ENCODE measurements at regions not wholly inside any gene's neighbourhood (a gene's known extent, or its start where the extent isn't known, plus 50 kb on each side); places are given as distances from the start of the nearest gene placed in this dataset.

DNA sequence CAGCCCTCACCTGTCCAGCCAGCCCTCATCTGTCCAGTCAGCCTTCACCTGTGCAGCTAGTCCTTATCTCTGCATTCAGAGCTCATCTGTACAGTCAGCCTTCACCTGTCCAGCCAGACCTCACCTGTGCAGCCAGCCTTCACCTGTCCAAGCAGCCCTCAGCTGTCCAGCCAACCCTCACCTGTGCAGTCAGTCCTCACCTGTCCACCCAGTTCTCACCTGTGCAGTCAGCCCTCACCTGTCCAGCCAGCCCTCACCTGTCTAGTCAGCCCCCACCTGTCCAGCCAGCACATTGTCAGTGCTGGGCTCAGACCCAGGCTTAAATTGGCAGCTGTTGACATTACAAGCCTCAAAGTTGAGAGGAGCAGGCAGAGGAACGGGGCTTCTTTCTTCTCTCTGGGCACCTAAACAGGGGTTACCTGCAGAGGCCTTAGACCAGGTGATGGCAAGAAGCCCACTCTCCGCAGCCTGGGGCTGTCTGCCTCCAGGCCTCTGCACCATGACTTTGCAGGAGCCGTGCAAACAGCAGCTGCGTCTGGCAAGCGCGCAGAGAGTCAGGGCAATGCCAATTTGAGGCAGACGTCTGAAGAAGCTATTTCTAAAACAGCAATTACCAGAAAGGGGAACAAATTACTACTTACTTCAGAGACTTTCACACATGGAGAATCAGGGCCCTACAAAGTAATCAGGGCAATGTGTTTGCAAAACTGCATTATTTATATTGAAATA is 506.1 kb downstream of the NPHP4 start:
- no peak overlapping the region for H3K27ac ChIP-seq
- H3K9me3 ChIP-seq (ENCODE audit: control insufficient read depth, low read length): no peaks in the 10 kb centered on the region
- no peak overlapping the region for H3K4me2 ChIP-seq (ENCODE audit: low read length)
- H3K9ac ChIP-seq: no peak overlapping the region
- H3K79me2 ChIP-seq: no peaks in the 10 kb centered on the region
- H3K27me3 ChIP-seq (ENCODE audit: control insufficient read depth, insufficient read depth, low read length): peaks cover 2% of the 10 kb centered on the region
- TF ChIP-seq, protein P1, sequence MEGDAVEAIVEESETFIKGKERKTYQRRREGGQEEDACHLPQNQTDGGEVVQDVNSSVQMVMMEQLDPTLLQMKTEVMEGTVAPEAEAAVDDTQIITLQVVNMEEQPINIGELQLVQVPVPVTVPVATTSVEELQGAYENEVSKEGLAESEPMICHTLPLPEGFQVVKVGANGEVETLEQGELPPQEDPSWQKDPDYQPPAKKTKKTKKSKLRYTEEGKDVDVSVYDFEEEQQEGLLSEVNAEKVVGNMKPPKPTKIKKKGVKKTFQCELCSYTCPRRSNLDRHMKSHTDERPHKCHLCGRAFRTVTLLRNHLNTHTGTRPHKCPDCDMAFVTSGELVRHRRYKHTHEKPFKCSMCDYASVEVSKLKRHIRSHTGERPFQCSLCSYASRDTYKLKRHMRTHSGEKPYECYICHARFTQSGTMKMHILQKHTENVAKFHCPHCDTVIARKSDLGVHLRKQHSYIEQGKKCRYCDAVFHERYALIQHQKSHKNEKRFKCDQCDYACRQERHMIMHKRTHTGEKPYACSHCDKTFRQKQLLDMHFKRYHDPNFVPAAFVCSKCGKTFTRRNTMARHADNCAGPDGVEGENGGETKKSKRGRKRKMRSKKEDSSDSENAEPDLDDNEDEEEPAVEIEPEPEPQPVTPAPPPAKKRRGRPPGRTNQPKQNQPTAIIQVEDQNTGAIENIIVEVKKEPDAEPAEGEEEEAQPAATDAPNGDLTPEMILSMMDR (IDR thresholded peaks at IDR 0.05): no peak
- H3K4me1 ChIP-seq: no peaks in the 10 kb centered on the region
- H3K36me3 ChIP-seq (ENCODE audit: control insufficient read depth, insufficient read depth, low read length): no peaks in the 10 kb centered on the region
- no peak overlapping the region for H3K4me3 ChIP-seq (ENCODE audit: low read depth, low read length)
- H2AFZ ChIP-seq: no peak overlapping the region

DNA sequence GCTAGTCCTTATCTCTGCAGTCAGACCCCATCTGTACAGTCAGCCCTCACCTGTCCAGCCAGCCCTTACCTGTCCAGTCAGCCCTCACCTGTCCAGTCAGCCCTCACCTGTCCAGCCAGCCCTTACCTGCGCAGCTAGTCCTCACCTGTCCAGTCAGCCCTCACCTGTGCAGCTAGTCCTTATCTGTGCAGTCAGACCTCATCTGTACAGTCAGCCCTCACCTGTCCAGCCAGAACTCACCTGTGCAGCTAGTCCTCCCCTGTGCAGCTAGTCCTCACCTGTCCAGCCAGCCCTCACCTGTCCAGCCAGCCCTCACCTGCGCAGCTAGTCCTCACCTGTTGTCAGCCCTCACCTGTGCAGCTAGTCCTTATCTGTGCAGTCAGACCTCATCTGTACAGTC is 506.8 kb downstream of the NPHP4 start:
- H3K4me2 ChIP-seq (ENCODE audit: low read length): no peak overlapping the region
- H3K4me1 ChIP-seq: no peaks in the 10 kb centered on the region
- H3K4me3 ChIP-seq (ENCODE audit: low read depth, low read length): no peak overlapping the region
- H3K9me3 ChIP-seq (ENCODE audit: control insufficient read depth, low read length): no peaks in the 10 kb centered on the region
- H3K27ac ChIP-seq: no peak overlapping the region
- no peak overlapping the region for H3K9ac ChIP-seq
- TF ChIP-seq, protein P1 (IDR thresholded peaks at IDR 0.05): no peak
- no peak overlapping the region for H2AFZ ChIP-seq
- peaks cover 2% of the 10 kb centered on the region for H3K27me3 ChIP-seq (ENCODE audit: control insufficient read depth, insufficient read depth, low read length)
- no peaks in the 10 kb centered on the region for H3K36me3 ChIP-seq (ENCODE audit: control insufficient read depth, insufficient read depth, low read length)
- H3K79me2 ChIP-seq: no peaks in the 10 kb centered on the region

DNA sequence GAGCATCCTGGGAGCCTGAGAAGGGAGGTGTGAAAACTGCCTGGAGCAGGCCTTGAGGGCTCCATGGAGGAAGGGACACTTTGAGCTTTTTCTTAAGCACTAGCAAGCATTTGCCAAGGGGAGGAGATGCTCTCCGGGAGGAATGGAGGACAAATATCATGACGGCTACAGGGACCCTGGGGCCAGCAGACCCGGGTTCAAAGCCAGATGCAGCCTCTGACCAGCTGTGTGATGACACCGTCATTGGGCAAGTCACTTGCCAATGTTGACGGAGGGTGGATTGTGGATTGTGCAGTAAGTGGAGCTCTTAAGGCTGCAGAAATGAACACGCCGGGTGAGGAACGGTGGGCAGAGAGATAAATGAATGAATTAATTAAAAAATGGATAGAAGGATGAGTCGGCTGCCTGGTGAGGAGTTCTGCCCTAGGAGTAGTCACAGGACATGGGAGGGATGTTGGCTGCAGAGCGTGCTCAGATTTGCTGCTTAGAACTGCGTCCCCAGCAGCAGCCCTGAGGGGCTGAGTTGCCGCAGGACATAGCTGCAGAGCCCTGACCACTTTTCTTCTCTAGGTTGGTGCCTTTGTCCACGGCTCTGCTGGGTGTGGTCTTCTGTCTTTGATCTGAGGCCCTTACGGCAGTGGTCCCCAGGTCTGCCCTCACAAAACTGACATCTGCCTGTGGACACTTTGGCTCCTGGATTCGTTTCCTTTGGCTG is 507.6 kb downstream of the NPHP4 start:
- no peak overlapping the region for H3K27ac ChIP-seq
- H2AFZ ChIP-seq: no peak overlapping the region
- no peaks in the 10 kb centered on the region for H3K36me3 ChIP-seq (ENCODE audit: control insufficient read depth, insufficient read depth, low read length)
- no peak overlapping the region for H3K9ac ChIP-seq
- TF ChIP-seq, protein P1 (IDR thresholded peaks at IDR 0.05): no peak
- no peak overlapping the region for H3K4me2 ChIP-seq (ENCODE audit: low read length)
- H3K9me3 ChIP-seq (ENCODE audit: control insufficient read depth, low read length): no peaks in the 10 kb centered on the region
- no peaks in the 10 kb centered on the region for H3K79me2 ChIP-seq
- H3K4me3 ChIP-seq (ENCODE audit: low read depth, low read length): no peak overlapping the region
- no peaks in the 10 kb centered on the region for H3K4me1 ChIP-seq
- H3K27me3 ChIP-seq (ENCODE audit: control insufficient read depth, insufficient read depth, low read length): peaks cover 2% of the 10 kb centered on the region

DNA sequence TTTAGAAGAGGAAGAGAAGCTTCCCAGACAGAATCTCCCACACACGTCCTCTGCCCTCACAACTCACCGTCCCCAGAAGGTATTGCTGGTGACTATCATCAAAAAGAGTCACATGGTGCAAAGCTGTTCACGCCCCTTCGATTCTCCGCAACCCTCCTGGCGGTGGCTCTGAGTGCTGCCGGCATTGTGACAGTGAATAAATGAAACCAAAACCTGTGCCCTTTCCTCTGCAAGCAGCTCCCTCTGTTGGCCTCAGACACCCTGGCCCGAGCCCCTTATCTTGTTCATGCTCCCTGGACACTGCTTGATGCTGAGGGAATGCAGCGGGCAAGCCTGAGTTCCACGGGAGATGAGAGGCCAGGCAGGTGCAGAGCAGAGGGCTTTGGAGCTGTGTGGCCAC is 510.3 kb downstream of the NPHP4 start:
- Histone ChIP-seq H3K27me3 (ENCODE audit: control insufficient read depth, insufficient read depth, low read length) (peaks cover 2% of the 10 kb centered on the region), H3K36me3 (ENCODE audit: control insufficient read depth, insufficient read depth, low read length) (no peaks in the 10 kb centered on the region), H3K4me1 (no peaks in the 10 kb centered on the region), H3K9ac (no peak overlapping the region), H3K4me2 (ENCODE audit: low read length) (no peak overlapping the region), H3K27ac (no peak overlapping the region), H3K4me3 (ENCODE audit: low read depth, low read length) (no peak overlapping the region), H3K9me3 (ENCODE audit: control insufficient read depth, low read length) (no peaks in the 10 kb centered on the region), H2AFZ (no peak overlapping the region), H3K79me2 (no peaks in the 10 kb centered on the region)
- TF ChIP-seq, protein P1 (IDR thresholded peaks at IDR 0.05): no peak
